Stimulated activated CD4-positive, alpha-beta T cell treated with anti-CD3 and anti-CD28 coated beads, Interleukin-4, amount 100 ng/mL, for 1 hour (primary cell): ENCODE measurements at regions not wholly inside any gene's neighbourhood (a gene's known extent, or its start where the extent isn't known, plus 50 kb on each side); places are given as distances from the start of the nearest gene placed in this dataset.

Source experiments
- DNase-seq: peaks from one replicate; pipeline ENCODE4 v3.0.0-alpha.2; 2020

DNA sequence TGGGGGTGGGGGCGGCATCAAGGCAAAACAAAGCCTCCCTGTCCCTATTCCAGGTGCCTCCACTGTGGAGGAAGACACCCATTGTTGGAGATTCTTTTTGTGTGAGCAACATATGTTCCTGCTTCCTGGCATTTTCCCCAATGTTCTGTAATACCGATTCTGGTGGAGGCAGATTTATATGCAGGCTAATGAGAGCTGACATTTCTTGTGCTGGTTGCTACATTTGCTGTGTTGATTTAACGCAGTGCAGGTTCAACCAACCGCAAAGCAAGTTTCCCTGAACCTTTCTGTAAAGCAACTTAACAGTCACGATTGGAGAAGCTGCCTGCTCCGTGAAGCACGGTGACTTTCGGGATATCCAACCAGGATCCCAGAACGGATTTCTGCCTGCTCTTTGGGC, 260.5 kb downstream of the CBLN1 start:
- no peak for DNase-seq

DNA sequence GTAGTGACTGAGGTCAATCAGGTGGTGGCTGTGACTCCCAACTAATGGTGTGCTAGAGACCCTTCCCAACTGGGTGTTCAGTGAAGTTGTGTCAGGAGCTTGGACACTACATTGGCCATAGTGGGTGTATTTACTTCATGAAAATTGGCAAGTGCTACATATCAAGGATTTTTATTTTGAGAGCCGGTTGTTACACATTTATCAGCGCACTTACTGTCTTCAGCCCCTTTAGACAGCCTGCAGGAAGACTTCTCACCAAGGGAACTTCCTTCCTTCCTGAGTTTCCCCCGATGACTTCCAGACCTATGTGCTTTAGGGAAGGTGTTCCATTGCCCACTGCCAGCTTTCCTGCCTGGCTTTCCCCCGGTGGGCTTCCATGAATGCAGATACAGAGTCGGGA, 261.2 kb downstream of the CBLN1 start:
- DNase-seq = no peak

DNA sequence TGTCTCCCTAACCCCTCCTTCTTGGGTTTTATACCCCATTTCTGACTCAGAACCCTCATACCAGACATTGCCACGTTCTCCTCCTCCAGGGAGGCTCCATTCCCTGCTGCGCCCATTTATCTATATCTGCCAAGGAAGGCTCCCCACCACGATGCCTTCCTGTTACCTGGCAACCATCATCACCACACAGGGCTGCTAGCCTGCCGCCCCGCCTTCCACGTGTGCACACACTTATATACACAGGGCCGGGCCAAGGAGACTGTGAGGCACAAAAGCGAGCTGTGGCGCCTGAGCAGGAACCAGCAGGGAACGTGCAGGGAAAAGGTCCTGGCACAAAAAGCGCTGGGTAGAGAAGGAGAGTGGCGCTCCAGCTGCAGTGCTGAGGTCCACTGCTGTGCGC, 261.8 kb downstream of the CBLN1 start:
- DNase-seq = no peak

DNA sequence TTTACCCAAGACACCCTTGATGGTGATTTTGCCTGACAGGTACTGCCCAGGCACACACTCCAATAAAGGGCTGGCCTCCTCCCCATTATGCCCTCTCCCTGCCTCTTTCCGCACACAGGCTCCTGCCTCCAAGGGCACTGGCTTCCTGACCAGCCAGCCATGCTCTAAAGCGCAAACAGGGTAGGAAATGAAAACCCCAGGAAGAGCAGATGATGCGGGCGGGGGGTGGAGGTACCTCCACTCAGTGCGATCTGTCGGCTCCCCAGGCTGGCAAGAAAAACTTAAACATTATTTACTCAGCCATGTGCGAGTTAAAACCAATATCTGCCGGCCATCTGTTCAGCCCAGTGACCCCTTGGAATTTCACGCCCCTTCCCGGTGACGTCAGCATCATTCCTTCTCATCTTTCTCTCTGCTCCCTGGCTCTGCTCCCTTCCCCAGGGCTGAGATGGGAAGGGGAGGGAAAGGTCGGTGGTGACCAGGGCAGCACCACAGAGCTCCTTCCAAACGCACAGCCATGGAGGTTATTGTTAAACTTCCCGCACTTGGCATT, 262.5 kb downstream of the CBLN1 start:
- no peak for DNase-seq

DNA sequence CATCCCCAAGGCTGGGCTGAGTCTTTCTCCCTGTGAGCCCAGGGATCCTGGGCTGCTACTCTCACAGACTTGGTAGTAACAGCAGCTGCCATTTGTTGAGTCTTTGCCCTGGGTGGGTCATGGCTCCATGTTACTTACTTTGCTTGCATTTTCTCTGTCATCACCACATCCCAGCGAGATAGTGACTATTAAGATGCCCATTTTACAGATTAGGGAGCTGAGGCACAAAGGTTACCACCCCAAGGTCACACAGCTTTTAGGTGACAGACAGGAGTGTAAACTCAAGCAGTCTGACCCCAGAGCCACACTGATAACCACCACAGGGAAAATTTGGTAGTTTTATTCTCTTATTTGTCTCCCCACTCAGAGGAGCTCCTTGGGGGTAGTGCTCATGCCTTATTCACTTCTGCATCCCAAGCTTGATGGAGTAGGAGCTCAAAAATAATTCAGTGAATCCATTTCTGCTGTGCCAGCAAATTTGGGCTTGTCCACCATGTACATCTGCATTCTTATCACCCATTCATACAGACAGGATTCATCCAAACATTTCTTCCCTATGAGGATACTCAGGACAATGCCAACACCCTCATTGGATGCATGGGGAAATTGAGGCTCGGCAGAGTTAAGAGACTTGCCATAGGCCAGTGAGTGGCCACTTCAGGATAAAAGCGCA, 263.2 kb downstream of the CBLN1 start:
- no peak for DNase-seq

DNA sequence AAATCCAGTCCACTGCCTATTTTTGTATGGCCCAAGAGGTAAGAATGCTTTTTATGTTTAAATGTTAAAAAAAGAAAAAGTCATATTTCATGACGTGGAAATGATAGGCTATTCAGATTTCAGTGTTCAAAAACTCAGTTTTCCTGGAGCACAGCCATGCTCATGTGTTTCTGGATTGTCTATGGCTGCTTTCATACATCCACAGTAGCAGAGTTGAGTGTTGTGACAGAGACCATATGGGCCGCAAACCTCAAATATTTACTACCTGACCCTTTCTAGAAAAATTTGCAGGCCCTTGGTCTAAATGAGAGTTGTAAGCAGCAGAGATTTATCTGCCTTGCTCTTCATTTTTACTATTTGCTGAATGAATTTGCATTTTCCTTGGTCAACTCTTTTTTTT, 264.1 kb downstream of the CBLN1 start:
- DNase-seq = no peak

DNA sequence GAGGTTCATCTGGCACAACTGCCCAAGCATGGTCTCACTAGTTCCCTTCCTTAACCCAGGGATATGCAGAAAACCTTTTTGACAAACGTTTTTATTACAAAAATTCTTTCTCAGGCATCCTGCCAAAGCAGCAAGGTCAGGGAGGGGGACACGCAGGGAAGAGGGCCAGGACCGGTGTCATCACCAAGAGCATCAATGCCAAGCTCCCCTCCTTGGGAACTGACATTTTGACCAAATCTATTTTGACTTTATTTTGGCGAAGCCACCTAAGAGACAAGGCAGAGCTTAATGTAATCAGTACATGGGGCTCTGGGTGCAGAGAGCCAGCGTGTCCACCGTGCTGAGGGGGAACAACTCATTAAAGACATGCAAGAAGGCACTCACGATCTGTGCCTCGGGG, 265.2 kb downstream of the CBLN1 start:
- DNase-seq = no peak

DNA sequence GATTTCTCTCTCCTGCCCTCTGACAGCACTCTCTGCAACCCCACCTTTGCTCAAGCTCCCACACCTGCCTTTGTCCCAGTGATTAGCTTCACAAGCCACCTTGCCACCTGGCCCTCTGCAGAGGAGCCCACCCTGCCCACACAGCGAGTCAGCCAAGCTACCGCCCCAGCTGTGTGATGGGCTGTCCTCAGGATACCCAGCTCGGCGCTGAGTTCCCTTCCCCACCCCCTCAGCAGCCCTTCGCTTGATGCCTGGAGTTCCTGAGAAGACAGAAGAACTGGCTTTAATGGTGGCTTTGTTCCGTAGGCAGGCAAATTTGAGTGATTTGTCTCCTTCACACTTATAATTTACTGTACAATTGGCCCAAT, 266.4 kb downstream of the CBLN1 start:
- no peak for DNase-seq

DNA sequence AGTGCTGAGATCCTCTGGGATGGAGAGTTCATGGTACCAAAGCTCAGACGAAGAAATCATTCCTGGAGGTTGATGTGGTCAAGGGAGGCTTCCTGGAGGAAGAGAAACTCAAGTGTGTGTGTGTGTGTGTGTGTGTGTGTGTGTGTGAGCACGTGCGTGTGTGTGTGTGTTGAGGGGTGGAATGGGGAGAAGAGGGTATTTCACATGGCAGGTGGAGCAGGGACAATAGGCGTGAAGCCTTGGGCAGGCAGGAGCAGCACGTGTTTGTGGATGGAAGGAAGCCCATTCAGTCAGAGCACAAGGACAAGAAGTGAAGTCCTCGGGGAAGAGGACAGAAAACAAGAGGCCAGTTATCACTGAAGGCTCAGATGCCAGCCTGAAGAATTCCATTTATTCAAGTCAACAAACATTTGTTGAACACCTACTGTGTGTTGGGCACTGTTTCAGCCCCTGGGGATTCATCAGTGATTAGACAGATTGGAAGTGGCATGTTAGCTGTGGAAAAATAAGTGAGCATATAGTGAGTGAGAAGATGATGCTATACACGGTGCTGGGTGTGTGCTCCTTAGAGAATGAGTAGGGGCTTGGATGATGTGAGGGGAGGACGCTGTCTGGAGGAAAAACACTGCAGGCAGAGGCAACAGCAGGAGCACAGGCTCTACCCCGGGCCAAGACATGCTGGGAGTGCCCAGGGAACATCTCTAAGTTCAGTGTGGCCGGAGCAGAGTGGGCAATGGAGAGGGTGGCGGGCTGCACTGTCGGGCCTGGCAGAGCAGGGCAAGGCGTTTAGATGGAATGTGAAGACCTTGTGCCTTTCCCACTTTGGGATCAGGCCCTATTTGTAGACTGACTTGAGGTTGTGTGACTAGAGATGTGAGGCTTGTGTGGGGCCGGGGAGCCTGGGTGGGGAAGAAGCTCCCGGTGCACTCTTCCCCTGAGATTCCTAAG, 267.1 kb downstream of the CBLN1 start:
- DNase-seq = no peak

DNA sequence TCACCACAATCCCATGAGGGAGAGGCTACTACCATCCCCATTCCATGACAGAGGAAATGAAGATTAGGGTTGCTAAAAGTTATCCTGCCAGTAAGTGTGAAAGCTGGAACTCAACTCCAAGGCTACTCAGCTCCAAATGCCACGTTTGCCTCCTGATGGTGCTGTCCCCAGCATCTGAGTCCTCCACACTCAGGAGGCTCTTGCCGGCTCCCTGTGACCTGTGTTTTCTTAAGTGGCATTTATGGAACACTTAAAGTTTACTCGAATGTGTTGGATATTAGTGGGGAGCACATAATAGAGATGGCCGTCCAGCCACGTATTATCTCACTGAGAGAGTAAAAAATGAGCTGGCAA, 267.9 kb downstream of the CBLN1 start:
- no peak for DNase-seq

DNA sequence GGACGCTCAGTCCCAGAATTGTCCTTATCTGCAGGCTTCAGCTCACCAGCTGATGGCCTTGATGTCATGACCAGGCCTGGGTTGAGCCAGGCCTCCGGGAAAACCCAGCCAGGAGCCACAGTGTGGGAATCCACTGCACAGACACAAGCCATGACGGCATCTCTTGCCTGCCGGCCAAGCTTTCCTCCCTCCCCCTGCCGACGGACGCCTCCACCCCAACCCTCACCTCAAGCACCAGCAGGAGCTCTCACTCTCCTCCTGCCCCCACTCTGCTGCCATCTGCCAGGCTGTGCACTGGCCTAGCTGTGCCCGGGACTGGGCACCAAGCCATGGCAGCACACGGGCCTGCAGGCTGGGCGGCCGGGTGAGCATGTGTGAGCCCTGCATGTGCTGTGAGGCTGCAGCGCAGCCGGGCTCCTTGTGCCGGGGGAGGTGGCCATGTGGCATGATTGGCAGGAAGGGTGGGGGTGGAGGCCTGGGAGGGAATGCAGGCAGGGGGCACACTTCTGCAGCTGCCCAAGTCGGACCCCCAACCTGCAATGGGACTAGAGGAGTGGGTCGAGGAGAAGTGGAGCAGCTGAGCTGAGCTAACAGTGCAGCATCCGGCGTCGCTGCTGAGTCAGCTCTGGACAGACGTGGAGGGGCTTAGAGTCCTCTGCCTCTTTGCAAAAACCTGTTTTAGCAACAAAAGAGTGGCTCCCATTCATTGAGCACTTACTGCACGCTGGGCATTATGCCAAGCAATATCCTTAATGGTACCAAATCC, 268.5 kb downstream of the CBLN1 start:
- no peak for DNase-seq

DNA sequence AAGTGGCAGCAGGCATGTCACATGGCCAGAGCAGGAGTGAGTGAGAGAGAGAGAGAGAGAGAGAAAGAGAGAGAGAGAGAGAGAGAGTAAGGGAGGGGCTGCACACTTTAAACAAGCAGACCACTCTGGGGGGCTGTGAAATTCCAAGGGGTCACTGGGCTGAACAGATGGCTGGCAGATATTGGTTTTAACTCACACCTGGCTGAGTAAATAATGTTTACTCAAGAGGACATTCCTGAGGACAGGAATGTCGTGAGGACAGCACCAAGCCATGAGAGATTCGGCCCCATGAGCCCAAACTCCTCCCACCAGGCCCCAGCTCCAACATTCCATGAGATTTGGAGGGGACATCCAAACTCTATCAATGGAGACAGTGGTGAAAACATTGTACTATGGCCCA, 269.7 kb downstream of the CBLN1 start:
- no peak for DNase-seq

DNA sequence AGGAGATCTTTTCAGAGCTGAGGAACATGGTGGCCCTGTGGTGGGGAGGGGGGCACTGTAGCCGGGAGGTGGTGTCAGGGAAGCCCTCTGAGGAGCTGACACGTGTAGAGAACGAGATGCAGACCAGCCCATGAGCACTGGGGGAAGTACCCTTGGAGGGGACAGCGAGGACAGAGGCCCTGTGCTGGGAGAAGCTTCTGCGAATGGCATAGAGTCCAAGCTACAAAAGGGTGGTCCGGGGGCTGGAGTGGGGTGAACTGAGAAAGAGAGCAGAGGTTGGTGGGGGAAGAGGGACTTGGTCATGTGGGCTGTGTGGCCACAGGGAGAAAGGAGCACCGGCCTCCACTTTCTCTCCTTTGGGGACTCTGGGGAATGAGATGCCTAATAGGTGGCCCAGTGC, 270.8 kb downstream of the CBLN1 start:
- DNase-seq = no peak

DNA sequence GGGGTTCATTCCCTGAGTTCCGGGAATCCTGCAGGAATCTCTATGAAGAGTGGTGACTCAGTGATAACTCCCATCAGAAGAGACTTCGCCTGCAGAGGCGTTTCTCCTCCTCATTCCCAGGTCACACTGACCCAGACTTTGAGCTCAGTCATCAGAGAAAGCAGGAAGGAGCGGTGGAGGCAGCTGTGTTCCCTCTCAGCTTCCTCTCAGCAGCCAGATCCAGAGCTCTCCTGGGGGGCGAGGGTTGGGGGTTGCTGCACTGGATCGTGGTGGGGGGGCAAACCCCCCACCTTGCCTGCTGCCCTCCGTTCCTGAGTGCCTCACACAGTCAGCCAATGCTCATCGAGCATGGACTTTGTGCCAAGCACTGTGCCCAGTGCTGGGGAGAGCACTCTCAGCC, 271.2 kb downstream of the CBLN1 start:
- DNase-seq = no peak

DNA sequence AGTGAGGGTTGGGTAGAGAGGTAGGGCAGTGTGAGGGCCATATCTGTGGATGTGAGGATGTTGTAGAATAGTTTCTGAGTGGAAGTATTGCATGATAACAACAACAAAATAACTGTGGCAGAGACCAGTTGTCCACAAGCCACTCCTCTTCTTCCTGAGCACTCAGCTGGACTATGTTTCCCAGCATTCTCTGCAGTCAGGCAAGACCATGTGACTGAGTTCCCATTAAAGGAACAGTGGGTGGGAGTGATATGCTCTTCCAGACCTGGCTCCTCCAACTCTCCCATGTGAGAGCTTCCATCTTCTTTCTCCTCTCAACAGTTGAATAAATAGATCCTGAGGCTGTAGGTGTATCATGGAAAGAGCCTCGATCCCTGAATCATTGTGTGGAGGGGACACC, 272.4 kb downstream of the CBLN1 start:
- DNase-seq = no peak

DNA sequence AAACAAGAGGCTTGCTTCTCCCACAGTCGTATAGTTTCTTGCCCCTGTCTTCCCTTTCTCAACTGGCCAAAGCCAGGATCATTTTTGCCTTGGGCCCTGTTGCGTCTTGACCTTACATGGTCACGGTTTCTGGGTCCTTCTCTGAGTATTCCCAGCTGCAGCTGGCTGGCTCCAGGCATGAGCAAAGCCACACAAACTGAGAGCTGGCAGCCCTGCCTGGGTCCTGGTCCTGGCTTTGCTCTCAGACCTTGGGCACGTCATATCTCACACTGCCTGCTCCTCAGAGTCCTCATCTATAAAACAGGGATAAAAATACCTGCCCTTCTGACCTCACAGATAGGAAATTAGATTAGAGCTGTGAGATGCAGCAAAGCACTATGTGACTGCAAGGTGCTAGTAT, 277.6 kb downstream of the CBLN1 start:
- DNase-seq = no peak

DNA sequence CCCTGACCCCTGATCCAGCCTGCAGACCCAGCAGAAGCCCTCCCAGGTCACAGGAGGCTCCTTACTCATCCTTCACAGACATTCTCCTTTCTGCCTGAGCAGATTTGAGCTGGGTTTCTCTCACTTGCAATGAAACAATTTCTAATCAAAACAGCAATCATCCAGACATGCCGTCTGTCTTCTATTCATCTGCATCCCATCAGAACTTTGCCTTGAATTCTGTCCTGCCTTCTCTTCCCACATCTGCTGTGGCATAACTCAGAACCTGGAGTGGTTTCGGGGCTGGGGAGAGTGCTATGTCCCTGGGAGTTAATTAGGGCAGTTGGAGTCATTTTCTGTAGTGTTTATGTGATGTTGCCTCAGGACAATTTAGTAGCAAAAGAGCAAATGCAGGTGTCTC, 278.6 kb downstream of the CBLN1 start:
- DNase-seq = no peak

DNA sequence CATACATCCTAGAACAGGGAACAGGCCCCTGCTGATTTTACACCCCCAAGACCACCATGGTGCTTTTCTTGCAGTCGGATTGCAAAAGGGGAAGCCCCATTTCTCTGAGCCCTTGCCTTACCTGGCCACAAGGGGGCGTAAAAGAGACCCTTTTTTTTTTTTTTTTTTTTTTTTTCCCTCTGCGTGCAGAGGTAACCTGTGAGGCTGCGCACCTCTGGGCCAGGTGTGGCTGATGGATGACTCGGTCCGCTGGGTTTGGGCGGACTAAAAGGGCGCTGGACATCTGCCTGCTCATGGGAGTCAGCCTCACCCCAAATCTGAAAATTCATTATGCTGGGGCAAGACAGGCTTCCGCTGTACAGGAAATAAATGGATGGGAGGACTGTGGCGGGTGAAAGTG, 281.0 kb downstream of the CBLN1 start:
- DNase-seq = no peak

DNA sequence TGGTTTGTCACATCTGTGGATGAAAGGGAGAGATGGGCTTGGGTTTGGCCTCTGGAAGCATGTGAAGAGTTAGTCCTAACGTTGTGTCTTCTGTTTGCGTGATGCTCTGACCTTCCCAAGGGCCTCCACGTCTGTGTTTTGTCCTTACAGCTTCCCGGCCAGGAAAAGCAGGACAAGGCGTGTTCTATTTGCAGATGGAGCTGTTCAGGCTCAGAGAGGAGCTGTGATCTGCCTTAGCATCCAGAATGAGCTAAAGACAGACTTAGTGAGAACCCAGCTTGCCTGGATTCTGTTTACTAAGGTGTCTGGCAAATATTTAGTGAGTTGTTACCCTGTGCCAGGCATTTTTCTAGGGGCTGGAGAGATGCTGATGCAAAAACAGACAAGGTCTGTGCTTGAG, 282.1 kb downstream of the CBLN1 start:
- no peak for DNase-seq

DNA sequence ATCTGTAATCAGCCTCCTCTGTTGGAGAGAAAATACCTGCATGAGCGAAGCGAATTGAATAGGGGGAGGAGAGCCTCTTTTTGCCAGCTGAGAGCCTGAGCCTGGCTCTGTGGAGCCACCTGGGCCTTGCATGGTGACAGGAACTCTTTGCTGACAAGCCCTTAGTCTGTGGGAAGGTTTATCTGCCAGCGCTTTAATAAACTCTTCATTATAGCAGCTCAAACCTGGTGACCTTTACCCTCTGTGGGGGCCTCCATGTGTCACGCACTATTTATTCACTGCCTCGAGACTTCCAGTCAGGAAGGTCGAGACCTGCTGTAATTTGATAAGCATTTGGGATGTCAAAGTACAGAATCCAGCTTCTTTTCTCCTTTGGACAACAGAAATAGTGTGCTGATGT, 282.6 kb downstream of the CBLN1 start:
- DNase-seq = no peak

DNA sequence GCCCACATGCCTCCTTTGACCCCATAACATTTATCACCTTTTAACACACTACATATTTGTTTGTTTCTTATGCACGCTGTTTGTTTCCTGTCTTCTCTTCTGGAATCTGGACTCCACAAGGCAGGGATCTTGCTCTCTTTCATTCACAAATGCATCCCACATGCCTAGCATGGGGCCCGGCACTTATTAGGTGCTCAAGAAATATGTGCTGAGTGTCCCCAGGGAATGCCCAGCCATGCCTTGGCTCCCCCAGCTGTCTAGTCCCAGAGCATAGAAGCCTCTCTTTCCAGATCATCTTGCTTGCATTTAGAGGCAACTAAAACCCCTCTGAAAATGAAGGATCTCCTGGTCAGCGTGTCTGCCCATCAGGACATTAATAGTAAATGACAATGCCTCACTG, 283.7 kb downstream of the CBLN1 start:
- no peak for DNase-seq

DNA sequence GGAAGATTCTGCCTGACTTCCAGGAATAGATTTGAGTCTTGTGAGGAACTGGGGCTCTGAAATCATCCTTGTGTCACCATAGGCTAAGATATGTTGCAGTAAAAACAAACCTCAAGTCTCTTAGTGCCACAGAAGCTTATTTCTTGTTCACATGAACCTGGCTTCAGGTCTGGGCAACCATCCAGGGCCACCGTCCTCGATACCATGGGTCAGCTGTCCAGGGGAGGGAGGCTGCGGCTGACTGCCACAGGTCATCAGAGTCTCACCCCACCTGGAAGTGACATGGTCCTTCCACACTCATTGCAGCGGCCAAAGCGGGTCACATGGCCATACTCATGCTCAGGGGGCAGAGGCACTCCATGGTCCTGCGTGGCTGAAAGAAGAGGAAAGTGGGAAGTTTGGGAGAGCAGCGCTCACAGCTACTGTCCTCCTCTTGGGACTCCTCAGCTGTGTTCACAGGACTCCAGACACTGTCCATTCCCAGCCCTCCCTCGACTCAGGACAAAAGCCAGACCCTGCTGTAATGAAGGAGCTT, 284.5 kb downstream of the CBLN1 start:
- no peak for DNase-seq

DNA sequence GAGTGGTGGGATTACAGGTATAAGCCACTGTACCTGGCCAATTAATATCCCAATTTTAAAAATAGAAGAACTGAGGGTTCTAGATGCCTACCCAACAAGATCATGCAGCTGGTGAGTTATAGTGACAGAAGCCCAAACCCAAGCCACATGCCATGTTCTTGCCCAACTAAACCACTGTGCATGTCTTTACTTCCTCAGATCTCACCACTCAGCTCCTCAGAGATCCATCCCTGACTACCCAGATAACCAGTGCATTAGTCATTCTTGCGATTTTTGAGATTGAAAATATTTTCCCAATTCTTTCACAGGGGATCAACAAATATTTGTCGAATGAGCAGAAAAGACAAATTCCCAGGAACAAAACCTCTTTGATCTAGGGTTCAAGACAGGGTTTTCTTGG, 303.1 kb downstream of the CBLN1 start:
- no peak for DNase-seq
